Activated CD8-positive, alpha-beta T cell treated with anti-CD3 and anti-CD28 coated beads for 36 hours (primary cell): ENCODE measurements at regions not wholly inside any gene's neighbourhood (a gene's known extent, or its start where the extent isn't known, plus 50 kb on each side); places are given as distances from the start of the nearest gene placed in this dataset.

Experiments
- ATAC-seq: fragments of 200-7000 bp; cut with Tn5 transposase; one replicate; pipeline ENCODE4 v1.10.0; 2021; ENCODE audit warnings: mild to moderate bottlenecking, moderate library complexity
- CTCF ChIA-PET: fragments of 350-600 bp; sonication (Branson Sonifier 250); formaldehyde crosslinking; loops from one replicate; lab custom pipeline; 2021; ENCODE audit warnings: antibody characterized with exemption; lab: Charles Lee
- POLR2A ChIA-PET: fragments of 350-600 bp; sonication (Branson Sonifier 250); formaldehyde crosslinking; loops from one replicate; lab custom pipeline; 2021; ENCODE audit warnings: antibody characterized with exemption; lab: Charles Lee
- DNase-seq: peaks from one replicate; pipeline ENCODE4 v3.0.0-alpha.2; 2020
- H3K27ac Mint-ChIP-seq: one replicate; pipeline ENCODE4 v1.8.0; 2021; ENCODE audit warnings: mild to moderate bottlenecking, mixed read lengths
- H3K27me3 Mint-ChIP-seq: one replicate; pipeline ENCODE4 v1.8.0; 2021; ENCODE audit warnings: mixed read lengths
- H3K36me3 Mint-ChIP-seq: one replicate; pipeline ENCODE4 v1.8.0; 2021; ENCODE audit warnings: low read depth, mixed read lengths
- H3K4me1 Mint-ChIP-seq: one replicate; pipeline ENCODE4 v1.8.0; 2021; ENCODE audit warnings: low read depth, mixed read lengths
- H3K4me3 Mint-ChIP-seq: one replicate; pipeline ENCODE4 v1.8.0; 2021; ENCODE audit warnings: mild to moderate bottlenecking, moderate library complexity, mixed read lengths
- H3K9me3 Mint-ChIP-seq: one replicate; pipeline ENCODE4 v1.8.0; 2021; ENCODE audit warnings: mixed read lengths
- CTCF ChIP-seq: fragments of 200-600 bp; IDR thresholded peaks from one replicate; pipeline ENCODE4 v1.8.0; 2022; ENCODE audit warnings: antibody characterized with exemption, mild to moderate bottlenecking
- intact Hi-C: fragments of 100-400 bp; cut with micrococcal nuclease; formaldehyde crosslinking; loops from one replicate; pipeline ENCODE4 v1.10.0; 2022

- Mint-ChIP-seq H3K27ac (no peak overlapping the region), H3K36me3 (no peaks in the 10 kb centered on the region), H3K4me3 (no peak overlapping the region), H3K9me3 (no peaks in the 10 kb centered on the region), H3K4me1 (no peaks in the 10 kb centered on the region), H3K27me3 (no peaks in the 10 kb centered on the region)
- DNase-seq (no peak), ATAC-seq (no peak)
- intact Hi-C loops: no loop called here
- CTCF ChIA-PET: interaction anchor here (0.9 kb wide), 1 partner anchor 79 kb away, joined by 3 read pairs; no protein-coding TSS in a partner anchor
- TF ChIP-seq CTCF: no peak
- POLR2A ChIA-PET: no interaction called here
Measured at GRCh38 chr3:176951586-176952292, 245.5 kb downstream of the TBL1XR1 start.

DNA sequence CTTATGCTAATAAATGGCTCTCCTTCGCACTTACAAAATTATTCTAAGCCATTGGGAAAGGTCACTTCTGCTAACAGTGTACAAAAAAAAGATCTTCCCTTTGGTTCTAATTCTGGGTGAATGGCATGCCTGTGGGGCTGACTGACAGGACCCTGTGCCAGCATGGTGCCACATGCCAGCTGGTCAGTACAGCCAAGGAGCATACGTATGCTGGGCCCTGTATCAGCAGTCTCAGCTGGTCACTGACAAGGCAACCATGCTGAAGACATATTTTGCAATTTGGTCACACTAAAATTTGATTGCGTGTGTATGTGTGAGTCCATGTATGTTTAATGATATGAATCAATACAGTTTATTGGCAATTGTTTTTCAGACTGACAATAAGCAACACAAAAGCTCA lies 246.1 kb downstream of the TBL1XR1 start:
- no peak for ATAC-seq
- DNase-seq: no peak
- Mint-ChIP-seq H3K36me3 (no peaks in the 10 kb centered on the region), H3K4me1 (no peaks in the 10 kb centered on the region), H3K27me3 (no peaks in the 10 kb centered on the region), H3K27ac (no peak overlapping the region), H3K4me3 (no peak overlapping the region), H3K9me3 (no peaks in the 10 kb centered on the region)
- intact Hi-C loops: no loop called here
- no peak for TF ChIP-seq CTCF
- POLR2A ChIA-PET: no interaction called here
- CTCF ChIA-PET: no interaction called here

DNA sequence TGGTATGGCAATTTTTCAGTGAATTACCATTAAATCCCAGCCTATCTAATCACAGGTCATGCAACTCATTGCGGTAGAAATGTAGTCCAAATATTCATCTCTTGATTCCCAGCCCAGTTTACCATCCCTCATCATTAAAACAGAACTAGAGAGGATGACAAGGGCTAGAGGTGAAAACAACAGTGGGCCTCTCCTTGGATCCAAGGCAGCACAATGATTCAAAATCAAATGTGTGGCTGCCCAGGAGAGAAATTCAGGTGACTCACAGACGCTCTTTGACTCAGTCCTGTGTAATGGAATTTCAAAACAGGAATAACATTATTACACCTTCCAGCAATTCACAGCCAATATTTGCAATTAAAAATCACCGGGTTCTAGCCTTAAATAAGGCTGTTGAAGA lies 246.5 kb downstream of the TBL1XR1 start:
- Mint-ChIP-seq H3K4me1 (no peaks in the 10 kb centered on the region), H3K9me3 (no peaks in the 10 kb centered on the region), H3K27me3 (no peaks in the 10 kb centered on the region), H3K27ac (no peak overlapping the region), H3K36me3 (no peaks in the 10 kb centered on the region), H3K4me3 (no peak overlapping the region)
- DNase-seq (no peak), ATAC-seq (no peak)
- TF ChIP-seq CTCF: no peak
- intact Hi-C loops: no loop called here
- ChIA-PET POLR2A (no interaction called here), CTCF (no interaction called here)

DNA sequence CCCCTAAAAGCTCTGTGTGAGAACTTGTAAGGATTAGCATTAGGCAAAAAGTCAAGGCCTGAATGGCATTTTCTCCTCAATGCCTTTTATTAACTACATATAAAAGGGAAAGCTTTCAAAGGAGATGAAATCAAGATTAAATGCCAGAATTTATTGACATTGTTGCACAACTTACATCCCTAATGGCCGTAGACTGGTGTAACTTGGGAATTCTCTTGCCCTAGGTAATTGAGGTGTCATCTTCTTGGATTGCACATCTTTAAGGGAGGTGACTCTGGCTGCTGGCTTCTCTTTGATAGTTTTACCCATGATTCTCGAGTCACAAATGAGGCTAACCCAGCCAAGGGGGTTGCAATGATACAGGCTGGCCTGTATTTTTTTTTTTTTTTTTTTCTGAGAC lies 249.1 kb downstream of the TBL1XR1 start:
- TF ChIP-seq CTCF: no peak
- Mint-ChIP-seq H3K4me3 (no peak overlapping the region), H3K36me3 (no peaks in the 10 kb centered on the region), H3K27me3 (no peaks in the 10 kb centered on the region), H3K27ac (no peak overlapping the region), H3K9me3 (no peaks in the 10 kb centered on the region), H3K4me1 (no peaks in the 10 kb centered on the region)
- no peak for DNase-seq
- POLR2A ChIA-PET: no interaction called here
- intact Hi-C loops: no loop called here
- CTCF ChIA-PET: interaction anchor here (1.2 kb wide), 1 partner anchor 9 kb away, joined by 3 read pairs; no protein-coding TSS in a partner anchor
- ATAC-seq: no peak

DNA sequence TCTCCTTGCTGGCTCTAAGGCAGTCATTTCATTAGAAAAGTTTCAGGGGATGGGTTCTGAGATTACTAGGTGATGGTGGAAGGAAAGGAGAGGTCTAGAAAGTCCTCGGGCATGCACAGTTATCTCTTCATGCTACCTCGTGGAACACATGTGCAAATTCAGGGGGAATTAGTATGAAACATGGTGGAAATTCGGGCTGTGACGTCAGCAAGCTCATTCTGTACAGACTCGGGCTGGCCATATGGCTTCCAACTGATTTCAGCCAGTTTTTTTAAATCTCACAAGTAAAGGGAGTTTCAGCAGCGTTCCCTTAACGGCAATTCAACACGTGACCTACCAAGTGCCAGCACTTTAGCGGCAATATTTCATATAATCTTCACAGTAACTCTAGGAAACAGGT lies 251.1 kb downstream of the TBL1XR1 start:
- ChIA-PET CTCF (interaction anchor here (1.3 kb wide), 1 partner anchor 14 kb away, joined by 3 read pairs; no protein-coding TSS in a partner anchor), POLR2A (no interaction called here)
- Mint-ChIP-seq H3K4me1 (no peaks in the 10 kb centered on the region), H3K27me3 (no peaks in the 10 kb centered on the region), H3K36me3 (no peaks in the 10 kb centered on the region), H3K27ac (no peak overlapping the region), H3K4me3 (no peak overlapping the region), H3K9me3 (no peaks in the 10 kb centered on the region)
- DNase-seq (no peak), ATAC-seq (no peak)
- intact Hi-C loops: no loop called here
- TF ChIP-seq CTCF: no peak
